SU-DHL-6 (cell line): ENCODE measurements at regions not wholly inside any gene's neighbourhood (a gene's known extent, or its start where the extent isn't known, plus 50 kb on each side); places are given as distances from the start of the nearest gene placed in this dataset.

Experiments used
- H2AFZ ChIP-seq: fragments of 200-600 bp; sonication (generic); 2 replicates; pipeline ENCODE4 v1.6.1; 2014; ENCODE audit warnings: low read depth, mild to moderate bottlenecking, moderate library complexity, mixed read lengths, antibody characterized with exemption, low read length; ENCODE audit not compliant: severe bottlenecking
- H3F3A ChIP-seq: fragments of 200-600 bp; shearing (Covaris generic); 2 replicates; pipeline ENCODE4 v1.6.0; 2016; ENCODE audit warnings: antibody characterized with exemption, mild to moderate bottlenecking; ENCODE audit not compliant: insufficient read depth
- H3K27ac ChIP-seq: fragments of 200-600 bp; sonication (generic); 2 replicates; pipeline ENCODE4 v1.5.1; 2016; ENCODE audit warnings: low read depth, mild to moderate bottlenecking, low read length, moderate library complexity, mixed read lengths
- H3K27me3 ChIP-seq: fragments of 200-600 bp; sonication (generic), shearing (Covaris generic); 2 replicates; pipeline ENCODE4 v1.6.0; 2014; ENCODE audit warnings: mild to moderate bottlenecking, low read length
- H3K36me3 ChIP-seq: fragments of 200-600 bp; sonication (generic); 2 replicates; pipeline ENCODE4 v1.6.1; 2014; ENCODE audit warnings: mild to moderate bottlenecking, low read length, mixed read lengths
- H3K4me2 ChIP-seq: fragments of 300-600, 200-600 bp; shearing (Covaris generic), sonication (generic); 2 replicates; pipeline ENCODE4 v1.6.0; 2014; ENCODE audit warnings: low read length, low read depth, mild to moderate bottlenecking; ENCODE audit not compliant: poor library complexity, severe bottlenecking
- H3K4me3 ChIP-seq: fragments of 200-600 bp; sonication (generic); 2 replicates; pipeline ENCODE4 v1.5.1; 2014; ENCODE audit warnings: antibody characterized with exemption, low read length, mild to moderate bottlenecking, mixed read lengths; ENCODE audit not compliant: insufficient read depth, poor library complexity, severe bottlenecking
- H3K79me2 ChIP-seq: fragments of 200-600 bp; sonication (generic); 2 replicates; pipeline ENCODE4 v1.6.1; 2014; ENCODE audit warnings: mild to moderate bottlenecking, low read length, moderate library complexity; ENCODE audit not compliant: insufficient read depth
- H3K9ac ChIP-seq: fragments of 200-600 bp; sonication (generic); 2 replicates; pipeline ENCODE4 v1.7.0; 2014; ENCODE audit warnings: mild to moderate bottlenecking, low read length
- H3K9me2 ChIP-seq: fragments of 200-600 bp; sonication (generic); replicated peaks from 2 replicates; pipeline ENCODE4 v1.6.1; 2014; ENCODE audit warnings: low read length; ENCODE audit not compliant: insufficient read depth
- H3K9me3 ChIP-seq: fragments of 200-600 bp; sonication (generic); 2 replicates; pipeline ENCODE4 v1.6.1; 2014; ENCODE audit warnings: low read length, mixed read lengths; ENCODE audit not compliant: insufficient read depth
- H4K20me1 ChIP-seq: fragments of 200-600 bp; sonication (generic); 2 replicates; pipeline ENCODE4 v1.6.1; 2014; ENCODE audit warnings: low read depth, mild to moderate bottlenecking, antibody characterized with exemption, low read length, moderate library complexity, mixed read lengths
- CTCF ChIP-seq: fragments of 200-600 bp; sonication (generic); IDR thresholded peaks from one replicate; pipeline ENCODE4 v1.5.1; 2017; ENCODE audit warnings: antibody characterized with exemption, mild to moderate bottlenecking, low read length, moderate library complexity; ENCODE audit not compliant: insufficient read depth, poor library complexity, severe bottlenecking
- EZH2phosphoT487 ChIP-seq: fragments of 200-600 bp; sonication (generic), shearing (Covaris generic); conservative IDR thresholded peaks from 2 replicates; pipeline ENCODE4 v1.6.1; 2018; ENCODE audit warnings: mild to moderate bottlenecking, antibody characterized with exemption, low read length, moderate library complexity, mixed read lengths

- Histone ChIP-seq H4K20me1 (no peaks in the 10 kb centered on the region), H3K9me3 (no peaks in the 10 kb centered on the region), H3K27ac (no peak overlapping the region), H3K9ac (no peak overlapping the region), H3K4me2 (no peak overlapping the region), H3K36me3 (no peaks in the 10 kb centered on the region), H2AFZ (no peak overlapping the region), H3K4me3 (no peak overlapping the region), H3K27me3 (no peaks in the 10 kb centered on the region), H3K9me2 (no peaks in the 10 kb centered on the region), H3F3A (no peaks in the 10 kb centered on the region), H3K79me2 (no peaks in the 10 kb centered on the region)
- TF ChIP-seq EZH2phosphoT487 (no peak), CTCF (no peak)
Measured at GRCh38 chr14:58705066-58705465, 67.3 kb downstream of the DACT1 start.

- H3K4me3 ChIP-seq = no peak overlapping the region
- no peak overlapping the region for H3K9ac ChIP-seq
- no peak overlapping the region for H3K4me2 ChIP-seq
- no peaks in the 10 kb centered on the region for H3K9me2 ChIP-seq
- H3K36me3 ChIP-seq = no peaks in the 10 kb centered on the region
- H3K9me3 ChIP-seq = no peaks in the 10 kb centered on the region
- no peak overlapping the region for H2AFZ ChIP-seq
- no peaks in the 10 kb centered on the region for H3K27me3 ChIP-seq
- no peak for TF ChIP-seq EZH2phosphoT487
- TF ChIP-seq CTCF = no peak
- no peak overlapping the region for H3K27ac ChIP-seq
- no peaks in the 10 kb centered on the region for H3F3A ChIP-seq
- no peaks in the 10 kb centered on the region for H4K20me1 ChIP-seq
- no peaks in the 10 kb centered on the region for H3K79me2 ChIP-seq
Measured at GRCh38 chr14:58707949-58708348, 70.2 kb downstream of the DACT1 start.

- Histone ChIP-seq H3K27ac (no peak overlapping the region), H3K9me3 (no peaks in the 10 kb centered on the region), H3K36me3 (no peaks in the 10 kb centered on the region), H2AFZ (no peak overlapping the region), H3K4me3 (no peak overlapping the region), H3K27me3 (no peaks in the 10 kb centered on the region), H3K9me2 (no peaks in the 10 kb centered on the region), H3K4me2 (no peak overlapping the region), H3F3A (no peaks in the 10 kb centered on the region), H3K9ac (no peak overlapping the region), H3K79me2 (no peaks in the 10 kb centered on the region), H4K20me1 (no peaks in the 10 kb centered on the region)
- TF ChIP-seq CTCF = no peak
Measured at GRCh38 chr14:58709949-58710348, 72.2 kb downstream of the DACT1 start.

- no peaks in the 10 kb centered on the region for H3K9me3 ChIP-seq
- H3K27me3 ChIP-seq = no peaks in the 10 kb centered on the region
- no peak for TF ChIP-seq CTCF
- no peak for TF ChIP-seq EZH2phosphoT487
- no peak overlapping the region for H3K9ac ChIP-seq
- H3K27ac ChIP-seq = no peak overlapping the region
- no peak overlapping the region for H2AFZ ChIP-seq
- no peak overlapping the region for H3K4me3 ChIP-seq
- no peaks in the 10 kb centered on the region for H3K9me2 ChIP-seq
- no peak overlapping the region for H3K4me2 ChIP-seq
- no peaks in the 10 kb centered on the region for H3F3A ChIP-seq
- no peaks in the 10 kb centered on the region for H3K79me2 ChIP-seq
- no peaks in the 10 kb centered on the region for H4K20me1 ChIP-seq
- H3K36me3 ChIP-seq = no peaks in the 10 kb centered on the region
Measured at GRCh38 chr14:58711382-58711781, 73.6 kb downstream of the DACT1 start.
